Left ventricle myocardium inferior (tissue), 1 donor: ENCODE measurements at regions not wholly inside any gene's neighbourhood (a gene's known extent, or its start where the extent isn't known, plus 50 kb on each side); places are given as distances from the start of the nearest gene placed in this dataset.

Experiments
- DNase-seq: peaks from one replicate; pipeline ENCODE4 v3.0.0-alpha.2; 2020
- H3K27ac ChIP-seq: fragments of 200-600 bp; replicated peaks from 2 replicates; pipeline ENCODE4 v1.8.0; 2021
- H3K27me3 ChIP-seq: fragments of 200-600 bp; 2 replicates; pipeline ENCODE4 v1.8.0; 2021; ENCODE audit warnings: low read depth
- H3K36me3 ChIP-seq: fragments of 200-600 bp; 2 replicates; pipeline ENCODE4 v1.8.0; 2021
- H3K4me1 ChIP-seq: fragments of 200-600 bp; 2 replicates; pipeline ENCODE4 v1.8.0; 2021
- H3K4me3 ChIP-seq: fragments of 200-600 bp; 2 replicates; pipeline ENCODE4 v1.8.0; 2021; ENCODE audit warnings: mild to moderate bottlenecking, moderate library complexity
- H3K9me3 ChIP-seq: fragments of 200-600 bp; replicated peaks from 2 replicates; pipeline ENCODE4 v1.8.0; 2021
- CTCF ChIP-seq: fragments of 200-600 bp; IDR thresholded peaks from 2 replicates; pipeline ENCODE4 v1.8.0; 2021; ENCODE audit warnings: antibody characterized with exemption, mild to moderate bottlenecking, borderline replicate concordance
- intact Hi-C: fragments of 100-400 bp; cut with micrococcal nuclease; formaldehyde crosslinking; loops from one replicate; pipeline ENCODE4 v1.11.0; 2022
- donor health status: DM: no; HTN: yes; CAD: no; lungs with severe emphysema.

DNA sequence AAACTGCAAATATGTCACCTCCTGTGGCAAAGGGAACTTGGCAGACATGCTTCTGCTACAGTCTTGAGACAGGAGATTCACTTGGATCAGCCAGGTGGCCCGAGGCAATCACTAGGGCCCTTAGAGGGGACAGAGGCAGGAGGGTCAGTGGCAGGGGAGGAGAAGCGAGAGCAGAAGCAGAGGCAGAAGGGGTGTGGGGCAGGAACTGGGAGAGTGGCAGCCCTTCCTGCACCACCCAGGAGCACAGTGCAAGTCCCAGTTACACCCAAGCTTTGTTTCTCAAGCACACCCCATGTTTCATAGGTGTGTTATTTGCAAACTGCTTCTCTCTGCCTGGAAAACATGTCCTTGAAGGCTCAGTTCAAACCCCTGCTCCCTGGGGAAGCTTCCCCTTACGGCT is 309.7 kb upstream of the MYT1L start:
- Histone ChIP-seq H3K4me3 (no peak overlapping the region), H3K27me3 (peaks cover 68% of the 10 kb centered on the region), H3K36me3 (no peaks in the 10 kb centered on the region), H3K9me3 (no peaks in the 10 kb centered on the region), H3K4me1 (no peaks in the 10 kb centered on the region), H3K27ac (no peak overlapping the region)
- TF ChIP-seq CTCF, result no peak
- intact Hi-C loops, result no loop called here
- no peak for DNase-seq

DNA sequence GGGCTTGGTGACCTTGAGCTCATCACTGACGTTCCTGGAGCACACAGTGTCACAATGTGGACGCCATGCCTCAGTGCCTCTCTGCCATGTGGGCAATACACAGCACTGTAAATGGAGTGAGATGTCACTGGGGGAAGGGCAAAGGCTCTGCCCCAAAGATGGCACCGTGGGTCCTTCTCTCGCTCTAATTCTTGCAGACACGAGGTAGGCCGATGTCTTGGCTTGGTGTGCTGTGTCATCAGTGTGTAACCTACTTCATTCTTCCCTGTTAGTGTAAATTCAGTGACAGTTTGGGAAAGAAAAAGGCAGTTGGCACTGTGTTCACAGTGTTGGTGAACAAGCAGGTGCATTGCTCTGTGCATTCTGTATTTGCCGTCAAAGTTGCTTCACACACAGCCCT is 309.3 kb upstream of the MYT1L start:
- Histone ChIP-seq H3K27me3 (peaks cover 64% of the 10 kb centered on the region), H3K4me3 (no peak overlapping the region), H3K27ac (no peak overlapping the region), H3K4me1 (no peaks in the 10 kb centered on the region), H3K36me3 (no peaks in the 10 kb centered on the region), H3K9me3 (no peaks in the 10 kb centered on the region)
- no peak for DNase-seq
- intact Hi-C loops, result no loop called here
- no peak for TF ChIP-seq CTCF

DNA sequence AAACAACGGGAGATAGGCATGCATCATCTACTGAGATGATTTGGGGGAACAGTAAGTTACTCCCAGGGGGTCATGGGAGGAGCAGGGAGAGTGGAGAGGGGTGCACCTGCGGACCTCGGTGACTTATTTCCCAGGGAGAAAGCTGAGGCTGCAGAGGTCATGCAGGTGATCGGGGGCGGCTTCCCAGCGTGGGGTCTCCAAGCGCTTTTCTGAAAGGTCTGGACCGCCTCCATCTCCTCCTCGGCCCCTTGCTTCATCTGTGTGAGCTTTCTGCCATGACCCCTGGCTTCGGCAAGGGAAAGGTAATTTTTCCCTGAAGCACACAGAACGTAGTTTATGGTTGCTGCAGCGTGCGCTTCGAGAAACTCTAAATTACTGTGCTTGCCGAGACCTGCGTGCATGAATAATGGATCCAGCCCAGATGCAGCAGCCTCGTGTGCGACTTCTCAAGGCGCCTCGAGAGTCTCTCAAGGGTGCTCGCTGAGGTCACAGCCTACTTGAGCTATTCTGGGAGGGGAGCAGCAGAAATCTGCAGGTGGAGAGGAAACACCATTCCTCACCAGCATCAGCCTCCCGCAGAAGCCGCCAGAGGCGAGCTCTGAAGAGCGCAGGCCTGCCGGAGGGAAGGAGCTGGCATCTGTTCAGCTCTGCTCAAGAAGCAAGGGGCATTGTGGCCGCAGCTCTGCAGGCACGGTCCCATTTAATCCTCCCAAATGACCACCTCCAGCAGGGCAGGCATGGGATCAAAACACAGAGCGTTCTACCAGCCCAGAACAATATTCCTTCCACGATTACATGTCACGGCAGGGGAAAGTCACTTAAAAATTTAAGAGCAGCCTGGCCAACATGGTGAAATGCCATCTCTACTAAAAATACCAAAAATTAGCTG is 308.4 kb upstream of the MYT1L start:
- H3K36me3 ChIP-seq, result no peaks in the 10 kb centered on the region
- no peaks in the 10 kb centered on the region for H3K4me1 ChIP-seq
- no peak for DNase-seq
- H3K9me3 ChIP-seq, result no peaks in the 10 kb centered on the region
- peaks cover 61% of the 10 kb centered on the region for H3K27me3 ChIP-seq
- H3K27ac ChIP-seq, result no peak overlapping the region
- intact Hi-C loops, result no loop called here
- TF ChIP-seq CTCF, result no peak
- no peak overlapping the region for H3K4me3 ChIP-seq

DNA sequence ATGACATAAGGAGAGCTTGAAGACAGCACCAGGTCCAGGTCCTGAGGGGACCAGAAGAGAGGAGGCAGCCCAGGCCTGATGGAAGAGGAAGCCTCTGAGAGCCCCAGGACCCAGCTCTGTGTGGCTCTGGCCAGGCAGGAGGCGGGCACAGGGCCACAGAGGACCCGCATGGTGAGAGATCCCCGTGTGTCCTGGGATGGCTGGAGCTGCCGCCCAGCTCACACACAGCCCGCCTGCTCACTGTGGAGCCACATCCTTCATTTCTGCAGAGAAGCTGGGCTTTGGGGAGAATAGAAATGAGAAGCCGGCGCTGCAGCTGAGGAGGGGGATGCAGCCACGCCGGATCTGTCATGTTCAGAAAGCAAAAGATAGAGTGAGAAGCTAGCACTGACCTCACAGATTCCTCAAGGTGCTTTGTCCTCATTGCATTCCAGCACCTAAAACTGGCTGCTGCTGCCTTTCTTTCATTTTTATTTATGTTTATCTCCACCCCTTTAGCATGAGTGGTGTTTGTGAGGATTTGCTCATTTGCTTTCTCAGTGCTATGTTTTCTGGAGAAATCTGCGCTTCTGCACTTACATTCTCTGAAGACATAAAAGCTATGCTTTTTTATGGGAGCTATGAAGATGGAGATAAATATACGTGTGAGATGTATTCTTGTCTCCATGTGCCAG is 307.6 kb upstream of the MYT1L start:
- Histone ChIP-seq H3K27ac (no peak overlapping the region), H3K4me1 (no peaks in the 10 kb centered on the region), H3K36me3 (no peaks in the 10 kb centered on the region), H3K27me3 (peaks cover 60% of the 10 kb centered on the region), H3K9me3 (no peaks in the 10 kb centered on the region), H3K4me3 (no peak overlapping the region)
- no peak for TF ChIP-seq CTCF
- intact Hi-C loops, result no loop called here
- no peak for DNase-seq

DNA sequence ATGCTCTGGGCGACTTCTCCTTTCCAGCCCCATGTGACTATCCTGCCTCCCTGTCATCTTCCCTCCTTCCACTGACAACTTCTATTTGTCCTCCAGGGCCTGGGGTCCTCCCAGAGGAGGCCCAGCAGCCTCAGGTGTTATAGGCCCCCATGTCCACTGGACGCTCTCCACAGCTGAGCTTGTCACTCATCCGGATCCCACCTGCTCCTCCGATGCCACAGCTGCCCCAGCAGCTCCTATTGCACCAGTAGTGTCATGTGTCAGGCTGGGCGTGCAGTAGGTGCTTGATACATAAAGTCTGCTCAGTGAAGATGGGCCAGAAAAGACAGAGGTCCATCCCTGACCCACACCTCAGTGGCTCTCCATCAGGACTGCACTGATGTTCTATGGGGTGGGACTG is 305.7 kb upstream of the MYT1L start:
- H3K4me3 ChIP-seq, result no peak overlapping the region
- H3K4me1 ChIP-seq, result no peaks in the 10 kb centered on the region
- intact Hi-C loops, result no loop called here
- no peak for TF ChIP-seq CTCF
- no peaks in the 10 kb centered on the region for H3K9me3 ChIP-seq
- no peak for DNase-seq
- H3K27me3 ChIP-seq, result peaks cover 49% of the 10 kb centered on the region
- H3K27ac ChIP-seq, result no peak overlapping the region
- no peaks in the 10 kb centered on the region for H3K36me3 ChIP-seq
